GM23248 (cell line): ENCODE measurements at regions not wholly inside any gene's neighbourhood (a gene's known extent, or its start where the extent isn't known, plus 50 kb on each side); places are given as distances from the start of the nearest gene placed in this dataset.

ENCODE experiments used
- DNase-seq: peaks from one replicate; pipeline ENCODE4 v3.0.0-alpha.2; 2015
- H2AFZ ChIP-seq: fragments of 200-600 bp; sonication (generic); 2 replicates; pipeline ENCODE4 v1.6.1; 2016; ENCODE audit warnings: antibody characterized with exemption
- H3F3A ChIP-seq: fragments of 200-600 bp; sonication (generic); 2 replicates; pipeline ENCODE4 v1.6.1; 2016; ENCODE audit warnings: mild to moderate bottlenecking, antibody characterized with exemption, mixed run types; ENCODE audit not compliant: insufficient read depth
- H3K27ac ChIP-seq: fragments of 200-600 bp; sonication (generic); 2 replicates; pipeline ENCODE4 v1.5.1; 2016; ENCODE audit warnings: mild to moderate bottlenecking
- H3K27me3 ChIP-seq: fragments of 200-600 bp; sonication (generic); replicated peaks from 2 replicates; pipeline ENCODE4 v1.6.1; 2016; ENCODE audit warnings: mild to moderate bottlenecking; ENCODE audit not compliant: insufficient read depth
- H3K36me3 ChIP-seq: fragments of 200-600 bp; sonication (generic); 2 replicates; pipeline ENCODE4 v1.6.1; 2016; ENCODE audit warnings: low read depth, mild to moderate bottlenecking
- H3K4me1 ChIP-seq: fragments of 200-600 bp; sonication (generic); 2 replicates; pipeline ENCODE4 v1.6.1; 2016; ENCODE audit warnings: mild to moderate bottlenecking; ENCODE audit not compliant: insufficient read depth
- H3K4me2 ChIP-seq: fragments of 200-600 bp; sonication (generic); one replicate; pipeline ENCODE4 v1.6.1; 2016; ENCODE audit warnings: mild to moderate bottlenecking; ENCODE audit not compliant: unreplicated experiment
- H3K4me3 ChIP-seq: fragments of 200-600 bp; sonication (generic); 2 replicates; pipeline ENCODE4 v1.5.1; 2016; ENCODE audit warnings: mild to moderate bottlenecking
- H3K79me2 ChIP-seq: fragments of 200-600 bp; sonication (generic); 2 replicates; pipeline ENCODE4 v1.6.1; 2016; ENCODE audit warnings: mild to moderate bottlenecking; ENCODE audit not compliant: insufficient read depth
- H3K9ac ChIP-seq: fragments of 200-600 bp; sonication (generic); 2 replicates; pipeline ENCODE4 v1.6.1; 2016; ENCODE audit warnings: mild to moderate bottlenecking
- H3K9me2 ChIP-seq: fragments of 200-600 bp; sonication (generic); 2 replicates; pipeline ENCODE4 v1.6.1; 2016; ENCODE audit warnings: mixed run types, mild to moderate bottlenecking, moderate library complexity; ENCODE audit not compliant: insufficient read depth
- H3K9me3 ChIP-seq: fragments of 200-600 bp; sonication (generic); one replicate; pipeline ENCODE4 v1.6.1; 2017; ENCODE audit warnings: low read depth
- H4K20me1 ChIP-seq: fragments of 200-600 bp; sonication (generic); 2 replicates; pipeline ENCODE4 v1.6.0; 2016; ENCODE audit not compliant: insufficient read depth
- EZH2 ChIP-seq: fragments of 200-600 bp; sonication (generic); IDR thresholded peaks from 2 replicates; pipeline ENCODE4 v1.6.1; 2018; ENCODE audit warnings: antibody characterized with exemption, mild to moderate bottlenecking; ENCODE audit not compliant: insufficient read depth, poor library complexity, severe bottlenecking
- EZH2phosphoT487 ChIP-seq: fragments of 200-600 bp; sonication (generic); IDR thresholded peaks from 2 replicates; pipeline ENCODE4 v1.6.1; 2018; ENCODE audit warnings: antibody characterized with exemption, moderate library complexity, mild to moderate bottlenecking, low read depth; ENCODE audit not compliant: insufficient read depth
- WGBS, 2 experiments: methylation state at CpG; one replicate each; pipeline ENCODE4 v1.1.6; 2015 to 2017; ENCODE audit warnings: low lambda C conversion rate in 2 of 2, low coverage in 1 of 2; ENCODE audit errors: missing lambda C conversion rate in 2 of 2; 5-methylcytosine and 5-hydroxymethylcytosine counted together
- in situ Hi-C: fragments of 300-500 bp; cut with MboI; formaldehyde crosslinking; loops from 2 replicates; pipeline ENCODE4 v1.15.0; 2020

- H4K20me1 ChIP-seq, result no peaks in the 10 kb centered on the region
- no peak overlapping the region for H3K9ac ChIP-seq
- no peak overlapping the region for H3K27ac ChIP-seq
- H3K4me3 ChIP-seq, result no peak overlapping the region
- H3K27me3 ChIP-seq, result no peaks in the 10 kb centered on the region
- DNase-seq, result no peak
- H3K4me2 ChIP-seq, result no peak overlapping the region
- 56 to 64% methylated on average over 6 of the region's 6 CpGs for WGBS, 2 experiments
- no peaks in the 10 kb centered on the region for H3K9me3 ChIP-seq
- H3F3A ChIP-seq, result no peaks in the 10 kb centered on the region
- H3K9me2 ChIP-seq, result no peaks in the 10 kb centered on the region
- H3K79me2 ChIP-seq, result no peaks in the 10 kb centered on the region
- TF ChIP-seq EZH2phosphoT487 (no peak), EZH2 (no peak)
- H3K36me3 ChIP-seq, result no peaks in the 10 kb centered on the region
- H2AFZ ChIP-seq, result no peak overlapping the region
- in situ Hi-C loops, result no loop called here
- H3K4me1 ChIP-seq, result no peaks in the 10 kb centered on the region
These were observed 87.0 kb upstream of the MAF start for GRCh38 chr16:79687249-79688130.

- TF ChIP-seq EZH2phosphoT487, result no peak
- no peak for TF ChIP-seq EZH2
- Histone ChIP-seq H4K20me1 (no peaks in the 10 kb centered on the region), H3K4me3 (no peak overlapping the region), H3K27me3 (no peaks in the 10 kb centered on the region), H3K4me2 (no peak overlapping the region), H3K27ac (no peak overlapping the region), H3K9me2 (no peaks in the 10 kb centered on the region), H3K4me1 (no peaks in the 10 kb centered on the region), H3K9me3 (no peaks in the 10 kb centered on the region), H2AFZ (no peak overlapping the region), H3K9ac (no peak overlapping the region), H3F3A (no peaks in the 10 kb centered on the region), H3K36me3 (no peaks in the 10 kb centered on the region), H3K79me2 (no peaks in the 10 kb centered on the region)
- in situ Hi-C loops, result no loop called here
- no peak for DNase-seq
- 57 to 61% methylated on average over 3 of the region's 3 CpGs for WGBS, 2 experiments
These were observed 85.3 kb upstream of the MAF start for GRCh38 chr16:79685871-79686270.

GRCh38 chr16:79679334-79679733 lies 78.8 kb upstream of the MAF start:
- H2AFZ ChIP-seq, result no peak overlapping the region
- no peaks in the 10 kb centered on the region for H3K9me2 ChIP-seq
- H3F3A ChIP-seq, result no peaks in the 10 kb centered on the region
- H3K27me3 ChIP-seq, result no peaks in the 10 kb centered on the region
- no peaks in the 10 kb centered on the region for H3K4me1 ChIP-seq
- H4K20me1 ChIP-seq, result no peaks in the 10 kb centered on the region
- H3K79me2 ChIP-seq, result no peaks in the 10 kb centered on the region
- H3K9ac ChIP-seq, result no peak overlapping the region
- H3K4me2 ChIP-seq, result no peak overlapping the region
- no peak overlapping the region for H3K4me3 ChIP-seq
- no peak for TF ChIP-seq EZH2
- no peak for TF ChIP-seq EZH2phosphoT487
- no peaks in the 10 kb centered on the region for H3K36me3 ChIP-seq
- in situ Hi-C loops, result no loop called here
- H3K9me3 ChIP-seq, result no peaks in the 10 kb centered on the region
- DNase-seq, result no peak
- WGBS, 2 experiments, result 4 to 10% methylated on average over 1 of the region's 1 CpG
- no peak overlapping the region for H3K27ac ChIP-seq

- Histone ChIP-seq H3K4me3 (no peak overlapping the region), H3K4me1 (no peaks in the 10 kb centered on the region), H3K9me2 (no peaks in the 10 kb centered on the region), H3K4me2 (no peak overlapping the region), H3K36me3 (no peaks in the 10 kb centered on the region), H3F3A (no peaks in the 10 kb centered on the region), H2AFZ (no peak overlapping the region), H3K27me3 (no peaks in the 10 kb centered on the region), H4K20me1 (no peaks in the 10 kb centered on the region), H3K9me3 (no peaks in the 10 kb centered on the region), H3K27ac (no peak overlapping the region), H3K79me2 (no peaks in the 10 kb centered on the region), H3K9ac (no peak overlapping the region)
- TF ChIP-seq EZH2 (no peak), EZH2phosphoT487 (no peak)
- WGBS, 2 experiments, result 63 to 64% methylated on average over 6 of the region's 6 CpGs
- DNase-seq, result no peak
- in situ Hi-C loops, result no loop called here
These were observed 77.4 kb upstream of the MAF start for GRCh38 chr16:79677799-79678530.
